SK-N-SH (cell line): ENCODE measurements at regions not wholly inside any gene's neighbourhood (a gene's known extent, or its start where the extent isn't known, plus 50 kb on each side); places are given as distances from the start of the nearest gene placed in this dataset.
A peak's percentile ranks its signal among the peaks of the same experiment; 100 is the strongest.

Source experiments
- EP300 ChIP-seq, 2 experiments: IDR thresholded peaks; 2 replicates each; pipeline versions ENCODE4 v1.4.0 to v1.6.1; 2012; ENCODE audit warnings: borderline replicate concordance in 1 of 2, low read depth in 1 of 2, low read length in 1 of 2
- FOXJ3 ChIP-seq: sonication (generic); formaldehyde crosslinking; IDR thresholded peaks from 2 replicates; pipeline ENCODE4 v1.5.1; 2020; ENCODE audit warnings: mild to moderate bottlenecking, missing genetic modification reagents
- GATA2 ChIP-seq: sonication (generic); formaldehyde crosslinking; IDR thresholded peaks from 2 replicates; pipeline ENCODE4 v1.5.0; 2020; ENCODE audit warnings: mild to moderate bottlenecking, missing genetic modification reagents
- JUND ChIP-seq: IDR thresholded peaks from 2 replicates; pipeline ENCODE4 v1.4.0; 2012
- MXI1 ChIP-seq: IDR thresholded peaks from 2 replicates; pipeline ENCODE4 v1.6.1; 2012; ENCODE audit warnings: mild to moderate bottlenecking, low read depth, low read length, improper control_type of control experiment
- NRF1 ChIP-seq: IDR thresholded peaks from 2 replicates; pipeline ENCODE4 v1.6.1; 2012; ENCODE audit warnings: low read depth, mild to moderate bottlenecking, low read length
- POLR2AphosphoS5 ChIP-seq: IDR thresholded peaks from 2 replicates; pipeline ENCODE4 v1.6.1; 2012; ENCODE audit warnings: low read depth, low read length
- RCOR1 ChIP-seq: fragments of 150-350 bp; IDR thresholded peaks from 2 replicates; pipeline ENCODE4 v1.6.1; 2017; ENCODE audit warnings: antibody characterized with exemption, low read length
- RFX5 ChIP-seq: IDR thresholded peaks from 2 replicates; pipeline ENCODE4 v1.6.1; 2012; ENCODE audit warnings: mild to moderate bottlenecking, improper control_type of control experiment, low read length
- SMC3 ChIP-seq: IDR thresholded peaks from 2 replicates; pipeline ENCODE4 v1.6.1; 2012; ENCODE audit warnings: low read depth, low read length, improper control_type of control experiment
- YY1 ChIP-seq: IDR thresholded peaks from 2 replicates; pipeline ENCODE4 v1.4.0; 2012; ENCODE audit warnings: low read depth, mild to moderate bottlenecking
- TF ChIP-seq, protein P1 (sequence below): fragments of 200-600 bp; sonication (generic); IDR thresholded peaks from 2 replicates; pipeline ENCODE4 v1.6.1; 2017; ENCODE audit warnings: antibody characterized with exemption, mild to moderate bottlenecking, moderate library complexity
- TF ChIP-seq, protein P2 (sequence below): IDR thresholded peaks from 2 replicates; pipeline ENCODE4 v1.4.0; 2012; ENCODE audit warnings: low read depth, borderline replicate concordance
- TF ChIP-seq, protein P3 (sequence below): fragments of 150-350 bp; IDR thresholded peaks from 2 replicates; pipeline ENCODE4 v1.6.1; 2017; ENCODE audit warnings: antibody characterized with exemption, low read length, low read depth, borderline replicate concordance

GRCh38 chr3:30342318-30343060 is 263.9 kb upstream of the TGFBR2 start:
- TF ChIP-seq EP300 (IDR thresholded peaks at IDR 0.05; ENCODE audit: borderline replicate concordance in 1 of 2, low read depth in 1 of 2, low read length in 1 of 2) (peak; percentile 57 to 95), SMC3 (no peak), MXI1 (no peak), YY1 (0 out of 2 replicates have a peak, but pooled peaks have one; percentile 3), RFX5 (no peak), FOXJ3 (no peak), POLR2AphosphoS5 (peak; percentile 76; the same call in 1 of the 2 replicates), GATA2 (no peak), RCOR1 (no peak), JUND (peak; percentile 100), NRF1 (no peak)
- TF ChIP-seq, protein P1, sequence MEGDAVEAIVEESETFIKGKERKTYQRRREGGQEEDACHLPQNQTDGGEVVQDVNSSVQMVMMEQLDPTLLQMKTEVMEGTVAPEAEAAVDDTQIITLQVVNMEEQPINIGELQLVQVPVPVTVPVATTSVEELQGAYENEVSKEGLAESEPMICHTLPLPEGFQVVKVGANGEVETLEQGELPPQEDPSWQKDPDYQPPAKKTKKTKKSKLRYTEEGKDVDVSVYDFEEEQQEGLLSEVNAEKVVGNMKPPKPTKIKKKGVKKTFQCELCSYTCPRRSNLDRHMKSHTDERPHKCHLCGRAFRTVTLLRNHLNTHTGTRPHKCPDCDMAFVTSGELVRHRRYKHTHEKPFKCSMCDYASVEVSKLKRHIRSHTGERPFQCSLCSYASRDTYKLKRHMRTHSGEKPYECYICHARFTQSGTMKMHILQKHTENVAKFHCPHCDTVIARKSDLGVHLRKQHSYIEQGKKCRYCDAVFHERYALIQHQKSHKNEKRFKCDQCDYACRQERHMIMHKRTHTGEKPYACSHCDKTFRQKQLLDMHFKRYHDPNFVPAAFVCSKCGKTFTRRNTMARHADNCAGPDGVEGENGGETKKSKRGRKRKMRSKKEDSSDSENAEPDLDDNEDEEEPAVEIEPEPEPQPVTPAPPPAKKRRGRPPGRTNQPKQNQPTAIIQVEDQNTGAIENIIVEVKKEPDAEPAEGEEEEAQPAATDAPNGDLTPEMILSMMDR: no peak
- TF ChIP-seq, protein P2, sequence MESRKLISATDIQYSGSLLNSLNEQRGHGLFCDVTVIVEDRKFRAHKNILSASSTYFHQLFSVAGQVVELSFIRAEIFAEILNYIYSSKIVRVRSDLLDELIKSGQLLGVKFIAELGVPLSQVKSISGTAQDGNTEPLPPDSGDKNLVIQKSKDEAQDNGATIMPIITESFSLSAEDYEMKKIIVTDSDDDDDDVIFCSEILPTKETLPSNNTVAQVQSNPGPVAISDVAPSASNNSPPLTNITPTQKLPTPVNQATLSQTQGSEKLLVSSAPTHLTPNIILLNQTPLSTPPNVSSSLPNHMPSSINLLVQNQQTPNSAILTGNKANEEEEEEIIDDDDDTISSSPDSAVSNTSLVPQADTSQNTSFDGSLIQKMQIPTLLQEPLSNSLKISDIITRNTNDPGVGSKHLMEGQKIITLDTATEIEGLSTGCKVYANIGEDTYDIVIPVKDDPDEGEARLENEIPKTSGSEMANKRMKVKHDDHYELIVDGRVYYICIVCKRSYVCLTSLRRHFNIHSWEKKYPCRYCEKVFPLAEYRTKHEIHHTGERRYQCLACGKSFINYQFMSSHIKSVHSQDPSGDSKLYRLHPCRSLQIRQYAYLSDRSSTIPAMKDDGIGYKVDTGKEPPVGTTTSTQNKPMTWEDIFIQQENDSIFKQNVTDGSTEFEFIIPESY: peak; percentile 60; the same call in 1 of the 2 replicates
- TF ChIP-seq, protein P3, sequence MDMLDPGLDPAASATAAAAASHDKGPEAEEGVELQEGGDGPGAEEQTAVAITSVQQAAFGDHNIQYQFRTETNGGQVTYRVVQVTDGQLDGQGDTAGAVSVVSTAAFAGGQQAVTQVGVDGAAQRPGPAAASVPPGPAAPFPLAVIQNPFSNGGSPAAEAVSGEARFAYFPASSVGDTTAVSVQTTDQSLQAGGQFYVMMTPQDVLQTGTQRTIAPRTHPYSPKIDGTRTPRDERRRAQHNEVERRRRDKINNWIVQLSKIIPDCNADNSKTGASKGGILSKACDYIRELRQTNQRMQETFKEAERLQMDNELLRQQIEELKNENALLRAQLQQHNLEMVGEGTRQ: no peak
